ENCODE measurements at regions not wholly inside any gene's neighbourhood (a gene's known extent, or its start where the extent isn't known, plus 50 kb on each side); places are given as distances from the start of the nearest gene placed in this dataset.

DNA sequence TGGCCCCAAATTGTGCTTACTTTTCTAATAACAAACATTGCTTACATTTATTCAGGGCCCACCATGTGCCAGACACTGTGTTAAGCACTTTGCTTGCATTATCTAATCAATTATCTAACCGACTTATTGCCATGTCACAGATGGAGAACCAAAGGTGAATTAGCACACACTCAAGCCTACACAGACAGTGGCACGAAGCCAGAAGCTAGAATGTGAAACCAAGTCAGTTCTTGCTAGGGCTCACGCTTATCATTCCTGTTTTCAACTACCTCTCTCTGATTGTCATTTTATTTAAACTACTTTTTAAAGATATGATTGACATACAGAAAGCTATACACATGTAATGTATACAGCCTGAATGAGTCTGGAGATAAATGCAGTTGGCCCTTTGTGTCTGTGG, 215.7 kb upstream of the CFAP20DC start:
- no peak overlapping the region for H3K27ac ChIP-seq
- no peaks in the 10 kb centered on the region for H3K27me3 ChIP-seq
- H3K36me3 ChIP-seq, result peaks cover 0 to 6% (median 0%) of the 10 kb centered on the region in 11 experiments; a peak in 1 of 22 replicates
- peaks cover 6 to 35% (median 20%) of the 10 kb centered on the region in 10 experiments; a peak in 19 of 20 replicates for H3K4me1 ChIP-seq
- no peak overlapping the region for H3K4me3 ChIP-seq
- TF ChIP-seq Cebpa-rat (IDR thresholded peaks at IDR 0.05), result no peak
- no peak overlapping the region for H3K9ac ChIP-seq
- H3K9me3 ChIP-seq (replicated peaks in 1 of 11), result peaks cover 15 to 36% (median 24%) of the 10 kb centered on the region in 11 experiments
- no peaks in the 10 kb centered on the region for H4K20me1 ChIP-seq
- peak overlapping the region in 3 of 11 experiments; percentile 7 to 18 (median 9); a peak in 2 of 22 replicates for H3K4me2 ChIP-seq

- H3K4me1 ChIP-seq, result peaks cover 6 to 35% (median 20%) of the 10 kb centered on the region in 10 experiments; a peak in 19 of 20 replicates
- peaks cover 15 to 42% (median 28%) of the 10 kb centered on the region in 11 experiments for H3K9me3 ChIP-seq (replicated peaks in 1 of 11)
- no peaks in the 10 kb centered on the region for H4K20me1 ChIP-seq
- no peak overlapping the region for H3K9ac ChIP-seq
- TF ChIP-seq Cebpa-rat (IDR thresholded peaks at IDR 0.05), result no peak
- no peak overlapping the region for H3K27ac ChIP-seq
- no peaks in the 10 kb centered on the region for H3K27me3 ChIP-seq
- no peak overlapping the region for H3K4me2 ChIP-seq
- H3K4me3 ChIP-seq, result no peak overlapping the region
- peaks cover 0 to 6% (median 0%) of the 10 kb centered on the region in 11 experiments; a peak in 1 of 22 replicates for H3K36me3 ChIP-seq
Observed at GRCh38 chr3:59264366-59264765, 214.5 kb upstream of the CFAP20DC start.

GRCh38 chr3:59263152-59263551, 213.3 kb upstream of the CFAP20DC start:
- no peak for TF ChIP-seq Cebpa-rat (IDR thresholded peaks at IDR 0.05)
- no peak overlapping the region for H3K9ac ChIP-seq
- H3K4me2 ChIP-seq, result peak overlapping the region in 4 of 11 experiments; percentile 45 to 67 (median 62); a peak in 7 of 22 replicates

GRCh38 chr3:59262076-59262498, 212.3 kb upstream of the CFAP20DC start:
- Histone ChIP-seq H3K9me3 (replicated peaks in 1 of 11) (peaks cover 15 to 42% (median 27%) of the 10 kb centered on the region in 11 experiments), H3K4me3 (no peak overlapping the region), H3K27me3 (no peaks in the 10 kb centered on the region), H3K27ac (peak overlapping the region in 2 of 11 experiments; percentile 0 to 31; a peak in 1 of 22 replicates), H4K20me1 (no peaks in the 10 kb centered on the region), H3K9ac (no peak overlapping the region), H3K36me3 (peaks cover 0 to 6% (median 0%) of the 10 kb centered on the region in 11 experiments; a peak in 1 of 22 replicates), H3K4me1 (peaks cover 17 to 56% (median 37%) of the 10 kb centered on the region in 10 experiments), H3K4me2 (peak overlapping the region; percentile 16 to 69 (median 45); a peak in 21 of 22 replicates)
- no peak for TF ChIP-seq Cebpa-rat (IDR thresholded peaks at IDR 0.05)

More at GRCh38 chr3:59263152-59263551, 213.3 kb upstream of the CFAP20DC start:
- Histone ChIP-seq H3K27me3 (no peaks in the 10 kb centered on the region), H4K20me1 (no peaks in the 10 kb centered on the region), H3K4me1 (peaks cover 11 to 45% (median 26%) of the 10 kb centered on the region in 10 experiments), H3K36me3 (peaks cover 0 to 6% (median 0%) of the 10 kb centered on the region in 11 experiments; a peak in 1 of 22 replicates), H3K9me3 (replicated peaks in 1 of 11) (peaks cover 15 to 42% (median 27%) of the 10 kb centered on the region in 11 experiments), H3K4me3 (no peak overlapping the region), H3K27ac (no peak overlapping the region)

- no peak overlapping the region for H3K9ac ChIP-seq
- H3K36me3 ChIP-seq, result peaks cover 0 to 6% (median 0%) of the 10 kb centered on the region in 11 experiments; a peak in 1 of 22 replicates
- H3K9me3 ChIP-seq (replicated peaks in 1 of 11), result peaks cover 15 to 42% (median 27%) of the 10 kb centered on the region in 11 experiments
- H3K27ac ChIP-seq, result no peak overlapping the region
- TF ChIP-seq Cebpa-rat (IDR thresholded peaks at IDR 0.05), result no peak
- peaks cover 17 to 65% (median 48%) of the 10 kb centered on the region in 10 experiments for H3K4me1 ChIP-seq
- H4K20me1 ChIP-seq, result no peaks in the 10 kb centered on the region
- H3K4me2 ChIP-seq, result peak overlapping the region in 1 of 11 experiments; percentile 62; a peak in 1 of 22 replicates
- no peak overlapping the region for H3K4me3 ChIP-seq
- no peaks in the 10 kb centered on the region for H3K27me3 ChIP-seq
Observed at GRCh38 chr3:59261009-59261408, 211.2 kb upstream of the CFAP20DC start.

- no peaks in the 10 kb centered on the region for H4K20me1 ChIP-seq
- H3K36me3 ChIP-seq, result no peaks in the 10 kb centered on the region
- H3K4me2 ChIP-seq, result peak overlapping the region in 8 of 11 experiments; percentile 17 to 86 (median 77); a peak in 12 of 22 replicates
- peak overlapping the region in 3 of 11 experiments; percentile 60 to 70 (median 65); a peak in 4 of 22 replicates for H3K27ac ChIP-seq
- H3K4me1 ChIP-seq, result peaks cover 17 to 81% (median 65%) of the 10 kb centered on the region in 10 experiments
- H3K4me3 ChIP-seq, result no peak overlapping the region
- no peak for TF ChIP-seq Cebpa-rat (IDR thresholded peaks at IDR 0.05)
- H3K9ac ChIP-seq, result 0 out of 22 replicates have a peak overlapping the region, but pooled peaks of 1 of the 11 experiments have one; percentile 35
- H3K9me3 ChIP-seq (replicated peaks in 1 of 11), result peaks cover 4 to 32% (median 14%) of the 10 kb centered on the region in 11 experiments; a peak in 19 of 22 replicates
- H3K27me3 ChIP-seq, result no peaks in the 10 kb centered on the region
Observed at GRCh38 chr3:59258550-59259260, 208.9 kb upstream of the CFAP20DC start.

- Histone ChIP-seq H4K20me1 (no peaks in the 10 kb centered on the region), H3K9me3 (replicated peaks in 1 of 11) (peaks cover 0 to 23% (median 7%) of the 10 kb centered on the region in 11 experiments; a peak in 8 of 22 replicates), H3K4me2 (peak overlapping the region in 9 of 11 experiments; percentile 11 to 86 (median 77); a peak in 17 of 22 replicates), H3K9ac (peak overlapping the region in 3 of 11 experiments; percentile 12 to 51 (median 35); a peak in 5 of 22 replicates), H3K4me1 (peaks cover 10 to 81% (median 62%) of the 10 kb centered on the region in 10 experiments), H3K27ac (peak overlapping the region in 5 of 11 experiments; percentile 7 to 70 (median 60); a peak in 8 of 22 replicates), H3K36me3 (no peaks in the 10 kb centered on the region), H3K27me3 (no peaks in the 10 kb centered on the region), H3K4me3 (0 out of 20 replicates have a peak overlapping the region, but pooled peaks of 1 of the 10 experiments have one; percentile 14)
- TF ChIP-seq Cebpa-rat (IDR thresholded peaks at IDR 0.05), result no peak
Observed at GRCh38 chr3:59257506-59257905, 207.7 kb upstream of the CFAP20DC start.

DNA sequence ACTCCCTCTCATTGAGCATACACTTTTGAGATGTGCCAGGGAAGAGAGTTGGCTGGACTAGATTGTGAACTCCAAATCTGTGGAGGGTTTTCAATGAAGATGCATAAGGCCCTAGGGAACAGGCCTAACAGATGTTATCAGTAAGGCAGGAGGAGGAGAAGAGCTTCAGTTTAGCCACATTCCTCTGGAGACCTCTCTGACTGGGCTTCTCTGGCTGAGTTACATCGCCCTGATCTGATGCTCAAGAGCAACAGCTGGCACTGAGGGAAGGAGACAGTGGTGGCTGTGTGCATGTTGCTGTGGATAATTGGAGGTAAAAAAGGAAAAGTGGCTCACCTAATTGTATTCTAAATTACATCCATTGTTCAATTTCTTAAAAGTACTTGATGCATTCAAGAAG, 206.4 kb upstream of the CFAP20DC start:
- H3K36me3 ChIP-seq, result no peaks in the 10 kb centered on the region
- peak overlapping the region in 9 of 11 experiments; percentile 2 to 86 (median 77); a peak in 16 of 22 replicates for H3K4me2 ChIP-seq
- H3K4me3 ChIP-seq, result peak overlapping the region in 2 of 10 experiments; percentile 41; a peak in 4 of 20 replicates
- H3K9me3 ChIP-seq (replicated peaks in 1 of 11), result peaks cover 0 to 34% (median 13%) of the 10 kb centered on the region in 11 experiments; a peak in 13 of 22 replicates
- peak overlapping the region in 2 of 11 experiments; percentile 35 to 49; a peak in 4 of 22 replicates for H3K9ac ChIP-seq
- peaks cover 0 to 74% (median 51%) of the 10 kb centered on the region in 10 experiments; a peak in 16 of 20 replicates for H3K4me1 ChIP-seq
- TF ChIP-seq Cebpa-rat (IDR thresholded peaks at IDR 0.05), result 0 out of 22 replicates have a peak, but pooled peaks of 1 of the 11 experiments have one; percentile 9
- H4K20me1 ChIP-seq, result no peaks in the 10 kb centered on the region
- no peaks in the 10 kb centered on the region for H3K27me3 ChIP-seq
- H3K27ac ChIP-seq, result peak overlapping the region in 6 of 11 experiments; percentile 19 to 70 (median 60); a peak in 10 of 22 replicates
